D721Med (cell line): ENCODE measurements at regions not wholly inside any gene's neighbourhood (a gene's known extent, or its start where the extent isn't known, plus 50 kb on each side); places are given as distances from the start of the nearest gene placed in this dataset.

ENCODE experiments used
- DNase-seq: peaks from one replicate; pipeline ENCODE4 v3.0.0; 2011; ENCODE audit warnings: low spot score; ENCODE audit not compliant: insufficient read length
- FAIRE-seq: peaks from 2 replicates; lab custom pipeline; 2011; peaks lifted over from hg19 to GRCh38; lab: Jason Lieb, UNC
- TF ChIP-seq, protein P1 (sequence below): IDR thresholded peaks from 2 replicates; pipeline ENCODE4 v1.5.1; 2012; ENCODE audit warnings: mild to moderate bottlenecking, control low read depth; ENCODE audit not compliant: insufficient read depth; ENCODE audit errors: missing control alignments

DNA sequence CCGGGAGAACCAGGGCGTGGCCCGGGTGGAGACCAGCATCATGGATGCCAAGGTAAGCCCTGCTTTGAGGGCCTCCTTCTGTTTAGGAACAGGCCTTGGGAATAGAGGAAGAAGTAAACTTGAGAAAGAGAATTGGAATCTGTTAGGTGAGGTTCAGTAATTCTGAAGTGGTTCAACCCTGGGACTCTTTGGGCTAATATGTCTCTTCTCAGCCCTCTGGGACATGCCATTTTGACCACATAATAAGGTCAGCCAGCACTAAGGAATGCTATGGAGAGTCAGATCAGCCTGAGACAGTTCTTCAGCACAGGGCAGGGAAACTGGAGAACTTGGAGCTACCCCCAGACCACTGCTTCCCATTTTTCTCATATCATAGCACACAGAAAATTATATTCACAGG lies 63.3 kb upstream of the PRPS1 start:
- TF ChIP-seq, protein P1, sequence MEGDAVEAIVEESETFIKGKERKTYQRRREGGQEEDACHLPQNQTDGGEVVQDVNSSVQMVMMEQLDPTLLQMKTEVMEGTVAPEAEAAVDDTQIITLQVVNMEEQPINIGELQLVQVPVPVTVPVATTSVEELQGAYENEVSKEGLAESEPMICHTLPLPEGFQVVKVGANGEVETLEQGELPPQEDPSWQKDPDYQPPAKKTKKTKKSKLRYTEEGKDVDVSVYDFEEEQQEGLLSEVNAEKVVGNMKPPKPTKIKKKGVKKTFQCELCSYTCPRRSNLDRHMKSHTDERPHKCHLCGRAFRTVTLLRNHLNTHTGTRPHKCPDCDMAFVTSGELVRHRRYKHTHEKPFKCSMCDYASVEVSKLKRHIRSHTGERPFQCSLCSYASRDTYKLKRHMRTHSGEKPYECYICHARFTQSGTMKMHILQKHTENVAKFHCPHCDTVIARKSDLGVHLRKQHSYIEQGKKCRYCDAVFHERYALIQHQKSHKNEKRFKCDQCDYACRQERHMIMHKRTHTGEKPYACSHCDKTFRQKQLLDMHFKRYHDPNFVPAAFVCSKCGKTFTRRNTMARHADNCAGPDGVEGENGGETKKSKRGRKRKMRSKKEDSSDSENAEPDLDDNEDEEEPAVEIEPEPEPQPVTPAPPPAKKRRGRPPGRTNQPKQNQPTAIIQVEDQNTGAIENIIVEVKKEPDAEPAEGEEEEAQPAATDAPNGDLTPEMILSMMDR, result no peak
- DNase-seq (no peak), FAIRE-seq (no peak)

DNA sequence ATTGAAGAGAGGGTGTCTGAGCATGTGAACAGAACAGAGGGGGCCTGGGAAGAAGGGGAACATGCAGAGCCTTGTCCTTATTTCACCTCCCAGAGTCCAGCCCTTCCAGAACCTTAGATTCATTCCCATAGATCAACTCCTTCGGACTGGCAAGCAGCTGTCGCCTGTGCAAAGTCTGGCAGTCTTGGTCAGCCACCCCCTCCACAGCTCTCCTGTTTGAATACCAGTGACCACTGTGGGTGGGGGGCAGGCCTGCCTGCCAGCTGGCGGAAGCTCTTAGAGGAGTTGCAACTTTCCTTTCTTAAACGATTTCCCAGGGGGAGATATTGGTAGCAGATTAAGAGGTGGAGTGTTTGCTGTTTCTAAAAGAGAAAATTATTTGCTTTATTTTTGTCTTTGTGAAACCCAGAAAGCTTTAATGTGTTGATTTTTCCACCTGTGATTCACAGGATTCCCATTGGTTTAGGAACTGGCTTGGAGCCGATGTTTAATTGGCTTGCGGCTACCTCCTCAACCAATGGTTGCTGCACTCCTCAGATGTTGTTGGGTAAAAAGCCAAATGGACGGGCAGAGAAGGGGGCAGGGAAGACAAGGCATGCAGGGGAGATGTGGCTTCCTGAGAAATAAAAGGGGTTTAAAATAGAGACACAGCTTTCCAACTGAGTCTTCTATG lies 62.2 kb upstream of the PRPS1 start:
- TF ChIP-seq, protein P1, result no peak
- FAIRE-seq (no peak), DNase-seq (no peak)

DNA sequence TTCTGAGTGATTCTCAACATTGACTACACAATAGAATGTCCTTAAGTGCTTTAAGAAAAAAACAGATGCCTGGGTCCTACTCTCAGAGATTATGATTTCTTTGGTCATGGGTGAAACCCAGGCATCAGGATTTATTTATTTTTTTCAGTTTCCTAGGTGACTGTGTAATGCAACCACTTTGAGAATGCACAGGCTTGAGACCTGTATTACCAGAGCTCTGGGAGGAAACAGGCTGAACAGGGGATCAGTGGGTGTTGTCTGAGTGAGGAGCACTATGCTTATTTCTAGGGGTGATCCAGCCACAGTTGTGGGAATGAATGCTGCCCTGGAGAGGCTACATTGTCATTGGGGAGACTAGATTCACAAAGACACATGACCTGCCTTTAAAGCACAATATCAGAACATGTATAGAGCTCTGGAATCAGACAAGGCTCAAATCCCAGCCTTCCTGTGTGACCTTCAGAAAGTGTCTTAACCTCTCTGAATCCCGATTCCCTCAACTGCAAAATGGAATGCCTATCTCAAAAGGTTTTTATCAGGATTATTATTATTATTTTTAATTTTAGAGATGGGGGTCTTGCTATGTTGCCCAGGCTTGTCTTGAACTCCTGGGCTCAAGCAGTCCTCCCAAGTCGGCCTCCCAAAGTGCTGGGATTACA lies 61.6 kb upstream of the PRPS1 start:
- FAIRE-seq (no peak), DNase-seq (no peak)
- TF ChIP-seq, protein P1, result no peak

DNA sequence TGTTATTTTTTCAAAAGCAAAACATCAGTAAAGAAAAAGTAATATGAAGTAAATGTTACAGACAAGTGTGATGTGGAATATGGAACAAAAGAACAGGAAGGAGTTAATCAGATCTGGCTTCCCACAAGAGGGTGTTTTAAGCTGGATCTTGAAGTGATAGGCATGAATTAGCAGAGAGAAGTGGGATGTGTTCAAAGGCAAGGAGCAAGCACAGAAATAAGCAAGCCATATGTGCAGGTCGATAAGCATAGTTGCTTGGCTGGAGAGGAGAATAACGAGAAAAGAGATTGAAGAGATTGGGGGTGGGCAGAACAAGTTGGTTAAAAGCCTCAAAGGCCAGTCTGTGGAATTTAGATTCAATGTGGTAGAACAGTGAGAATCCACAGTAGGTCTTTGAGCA lies 60.9 kb upstream of the PRPS1 start:
- FAIRE-seq, result no peak
- TF ChIP-seq, protein P1, result no peak
- DNase-seq, result no peak

DNA sequence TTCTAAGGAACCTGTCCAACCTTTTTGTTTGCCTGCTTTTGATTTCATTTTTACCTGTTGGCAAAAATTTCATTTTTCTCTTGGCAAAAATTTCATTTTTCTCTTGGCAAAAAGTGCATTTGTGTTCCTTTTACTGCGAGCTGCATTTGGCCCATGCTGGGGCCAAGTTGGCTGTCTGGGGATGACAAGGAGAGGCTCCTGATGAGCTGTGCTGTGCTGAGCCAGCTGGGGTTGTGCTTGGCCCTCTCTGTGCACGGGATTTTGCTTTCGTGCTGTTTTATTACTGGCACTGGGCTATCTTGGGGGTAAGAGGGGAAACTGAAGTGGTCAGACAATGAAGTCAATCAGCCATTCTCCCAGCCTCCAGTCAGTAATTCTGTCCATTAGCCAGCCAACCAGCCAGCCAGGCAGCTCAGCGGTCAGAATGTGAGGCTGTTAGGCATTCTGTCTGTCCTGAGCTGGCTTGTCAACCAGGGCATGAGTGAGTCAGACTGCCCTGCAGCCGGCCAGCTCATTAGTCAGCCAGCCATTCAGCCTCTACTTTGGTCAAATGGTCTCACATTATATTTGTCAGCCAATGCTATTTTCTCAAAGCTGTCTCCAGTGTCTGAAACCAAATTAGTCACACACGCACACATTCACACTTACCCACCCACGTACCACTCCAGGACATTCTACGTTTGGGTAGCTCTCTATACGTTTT lies 56.9 kb upstream of the PRPS1 start:
- DNase-seq, result no peak
- TF ChIP-seq, protein P1, result no peak
- no peak for FAIRE-seq

DNA sequence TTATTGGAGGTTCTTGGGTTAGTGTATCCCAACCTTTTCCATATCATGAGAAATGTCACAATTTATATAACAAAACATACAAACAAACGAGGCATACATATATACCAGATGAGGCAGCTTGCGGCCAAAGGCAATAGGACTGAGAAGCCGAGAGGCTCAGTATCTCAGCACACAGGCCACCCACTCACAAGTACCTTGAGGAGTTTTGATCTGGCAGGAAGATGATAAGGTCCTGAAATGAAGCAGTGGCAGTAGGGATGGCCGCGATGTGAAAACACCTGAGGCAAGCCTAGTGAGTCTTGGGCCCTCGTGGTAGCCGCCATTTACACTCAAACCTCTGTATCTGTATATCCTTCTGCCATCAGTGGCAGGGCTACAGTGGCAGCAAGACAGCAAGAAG lies 55.3 kb upstream of the PRPS1 start:
- DNase-seq, result no peak
- no peak for FAIRE-seq
- TF ChIP-seq, protein P1, result no peak
